Activated naive CD4-positive, alpha-beta T cell treated with anti-CD3 and anti-CD28 coated beads, Interleukin-2, amount 50 U/mL, for 16 hours (primary cell): ENCODE measurements at regions not wholly inside any gene's neighbourhood (a gene's known extent, or its start where the extent isn't known, plus 50 kb on each side); places are given as distances from the start of the nearest gene placed in this dataset.

ENCODE experiments used
- DNase-seq: peaks from one replicate; pipeline ENCODE4 v3.0.0-alpha.2; 2020

- no peak for DNase-seq
Observed at GRCh38 chr9:89697553-89697952, 92.7 kb downstream of the GADD45G start.

DNA sequence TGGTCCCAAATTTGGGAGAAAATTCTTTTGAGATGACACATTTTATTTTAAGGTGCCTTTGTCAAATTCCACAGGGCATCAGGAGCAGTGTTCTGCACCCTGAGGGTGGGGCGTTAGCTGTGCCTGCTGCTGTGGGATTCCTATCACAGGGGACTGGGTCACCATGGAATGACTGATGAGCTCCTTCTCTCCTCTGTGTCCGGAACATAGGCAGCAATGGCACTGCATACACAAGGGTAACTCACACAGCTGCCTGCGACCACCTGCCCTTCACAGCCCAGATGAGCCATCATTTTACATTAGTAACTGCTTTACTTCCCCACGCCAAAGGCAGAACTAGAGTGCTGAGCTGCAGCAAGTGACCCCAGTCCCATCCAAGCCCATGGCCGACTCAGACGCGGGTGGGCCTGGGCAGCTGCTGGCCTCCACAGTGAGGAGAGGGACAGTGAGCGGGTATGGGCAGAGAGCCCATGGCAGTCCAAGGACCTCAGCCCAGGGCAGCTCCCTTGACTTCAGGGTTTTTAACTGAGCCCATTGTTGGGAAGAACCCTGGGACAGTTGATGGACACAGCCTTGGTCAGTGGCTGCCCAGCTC lies 93.7 kb downstream of the GADD45G start:
- no peak for DNase-seq

- no peak for DNase-seq
Observed at GRCh38 chr9:89699646-89700045, 94.8 kb downstream of the GADD45G start.

DNA sequence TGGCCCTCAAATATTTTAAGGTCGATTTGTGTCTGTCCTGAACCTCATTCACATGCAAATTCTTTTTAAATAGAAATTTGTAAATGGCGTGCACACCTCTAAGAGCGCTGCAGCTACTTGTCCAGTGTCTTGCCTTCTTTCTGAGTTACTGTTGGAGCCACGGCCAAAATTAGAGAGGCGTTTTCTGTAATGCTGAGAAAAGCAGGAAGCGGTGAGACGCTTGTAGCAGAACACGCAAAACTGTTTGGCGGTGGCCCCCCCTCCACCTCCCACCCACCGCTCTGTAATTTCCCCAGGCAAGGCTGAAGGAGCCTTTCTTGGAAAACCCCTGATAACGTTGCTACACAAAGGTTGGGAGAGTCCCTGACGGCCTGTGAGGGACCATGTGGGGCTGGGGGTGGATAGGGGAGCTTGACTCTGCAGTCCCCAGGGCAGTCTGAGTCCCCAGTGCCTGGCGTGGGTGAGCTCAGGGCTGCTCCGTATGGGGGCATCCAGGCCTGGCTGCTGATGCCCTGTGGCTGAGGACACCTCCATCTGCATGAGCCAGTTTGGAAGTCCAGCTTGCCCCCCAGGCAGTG lies 96.5 kb downstream of the GADD45G start:
- peak; percentile 76 for DNase-seq

GRCh38 chr9:89702401-89702800 lies 97.6 kb downstream of the GADD45G start:
- no peak for DNase-seq

DNA sequence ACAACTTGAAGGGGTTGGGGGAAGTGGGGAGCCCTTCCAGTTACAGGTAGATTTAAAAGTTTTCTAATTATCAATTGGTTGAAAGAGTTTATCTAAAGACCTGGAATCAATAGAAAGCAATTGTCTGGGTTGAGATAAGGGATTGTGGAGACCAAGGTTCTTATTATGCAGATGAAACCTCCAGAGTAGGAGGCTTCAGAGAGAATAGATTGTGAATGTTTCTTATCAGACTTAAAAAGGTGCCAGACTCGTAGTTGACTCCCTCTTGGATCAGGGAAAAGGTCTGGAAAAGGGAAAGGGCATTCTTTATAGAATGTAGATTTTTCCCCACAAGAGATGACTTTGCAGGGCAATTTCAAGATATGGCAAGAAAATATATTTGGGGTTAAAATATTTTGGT lies 100.8 kb downstream of the GADD45G start:
- no peak for DNase-seq

GRCh38 chr9:89706086-89706485 lies 101.3 kb downstream of the GADD45G start:
- DNase-seq, result no peak

DNA sequence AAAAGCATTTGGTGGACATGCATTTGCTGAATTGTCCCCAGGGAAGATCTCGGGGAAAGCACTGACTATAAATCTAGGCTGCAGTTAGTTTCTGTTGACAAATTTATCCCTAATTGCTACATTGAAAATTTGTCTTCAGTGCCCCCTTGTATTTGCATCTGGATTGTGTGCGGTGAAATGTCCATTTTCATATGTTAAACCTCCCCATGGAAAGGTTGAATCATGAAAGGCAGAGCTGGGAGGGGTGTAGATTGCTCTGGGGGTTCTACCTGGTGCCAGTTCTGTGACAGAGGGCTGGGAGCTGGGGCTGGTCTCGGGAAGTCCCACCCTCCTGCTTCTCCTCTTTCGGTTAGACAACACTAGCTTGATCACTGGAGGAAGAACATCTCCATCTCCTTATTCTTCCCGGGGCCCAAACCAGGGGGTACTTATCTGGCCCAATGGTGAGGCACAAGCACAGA lies 101.9 kb downstream of the GADD45G start:
- no peak for DNase-seq

DNA sequence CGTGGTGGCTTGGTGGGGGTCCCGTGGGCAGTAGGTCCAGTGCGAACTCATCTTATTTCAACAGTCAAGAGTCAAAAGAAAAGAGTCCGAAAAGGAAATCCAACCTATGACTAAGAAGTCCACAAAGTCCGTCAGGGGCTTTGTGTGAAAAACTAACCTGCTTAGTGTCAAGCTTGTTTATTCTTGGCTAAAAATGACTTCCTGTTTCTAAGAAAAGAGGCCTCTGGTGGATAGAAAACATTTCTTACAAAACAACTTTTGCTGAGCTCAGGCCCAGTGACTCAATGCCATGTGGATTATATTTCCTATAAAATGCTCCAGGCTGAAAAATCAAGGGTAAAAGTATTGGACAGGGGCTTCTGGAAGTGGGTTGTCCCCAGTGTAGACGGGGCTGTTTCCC lies 105.9 kb downstream of the GADD45G start:
- DNase-seq, result no peak

DNA sequence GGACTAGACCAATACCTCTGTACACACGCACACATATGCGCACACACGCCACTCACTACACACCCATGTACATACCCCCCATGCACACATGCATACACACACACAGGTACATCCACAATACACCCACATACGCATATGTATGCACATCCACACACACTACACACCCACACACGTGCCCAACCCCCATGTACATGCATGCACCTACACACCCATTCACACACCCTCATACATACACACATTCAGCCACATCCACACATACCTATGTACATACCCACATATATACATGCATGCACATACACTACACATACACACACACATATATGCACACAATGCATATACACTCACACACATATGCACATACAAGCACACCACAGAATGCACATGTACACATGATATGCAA lies 107.1 kb downstream of the GADD45G start:
- no peak for DNase-seq

DNA sequence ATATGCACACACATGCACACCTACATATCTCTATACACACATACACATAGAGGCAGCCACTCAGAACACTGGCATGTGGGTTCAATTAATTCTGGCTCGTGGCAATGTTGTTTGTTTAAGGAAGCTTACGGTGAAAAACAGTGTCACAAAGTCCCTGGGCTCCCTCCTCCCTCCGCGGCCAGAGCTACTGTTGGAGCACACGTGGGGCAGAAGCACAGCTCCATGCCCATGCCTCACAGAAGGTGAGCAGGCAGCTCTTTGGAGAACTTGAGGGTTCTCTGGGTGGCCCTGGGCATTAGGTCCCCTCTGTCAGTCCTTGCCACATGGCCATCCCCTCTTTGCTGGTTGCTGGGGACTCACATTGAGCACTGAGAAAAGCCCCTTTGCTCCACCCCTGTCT lies 107.5 kb downstream of the GADD45G start:
- DNase-seq, result no peak

DNA sequence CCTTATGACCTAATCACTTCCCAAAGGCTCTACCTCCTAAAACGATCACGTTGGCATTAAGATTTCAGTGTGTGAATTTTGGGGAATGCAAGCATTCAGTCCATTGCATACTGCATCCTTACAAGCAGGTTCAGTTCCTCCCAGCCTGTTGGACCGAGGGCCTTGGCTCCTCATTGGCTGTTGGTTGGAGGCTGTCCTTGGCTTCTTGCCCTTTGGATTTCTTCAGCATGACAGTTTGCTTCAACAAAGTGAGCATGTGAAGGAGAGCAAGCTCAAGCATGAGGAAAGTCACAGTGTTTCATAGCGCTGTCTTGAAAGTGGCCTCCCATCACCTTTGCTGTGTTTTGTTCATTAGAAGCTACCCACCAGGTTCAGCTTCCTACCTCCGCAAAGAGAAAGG lies 109.5 kb downstream of the GADD45G start:
- no peak for DNase-seq

GRCh38 chr9:89715318-89715858 lies 110.6 kb downstream of the GADD45G start:
- no peak for DNase-seq

- no peak for DNase-seq
Observed at GRCh38 chr9:89715881-89716280, 111.1 kb downstream of the GADD45G start.

- DNase-seq, result no peak
Observed at GRCh38 chr9:89716559-89716958, 111.7 kb downstream of the GADD45G start.

DNA sequence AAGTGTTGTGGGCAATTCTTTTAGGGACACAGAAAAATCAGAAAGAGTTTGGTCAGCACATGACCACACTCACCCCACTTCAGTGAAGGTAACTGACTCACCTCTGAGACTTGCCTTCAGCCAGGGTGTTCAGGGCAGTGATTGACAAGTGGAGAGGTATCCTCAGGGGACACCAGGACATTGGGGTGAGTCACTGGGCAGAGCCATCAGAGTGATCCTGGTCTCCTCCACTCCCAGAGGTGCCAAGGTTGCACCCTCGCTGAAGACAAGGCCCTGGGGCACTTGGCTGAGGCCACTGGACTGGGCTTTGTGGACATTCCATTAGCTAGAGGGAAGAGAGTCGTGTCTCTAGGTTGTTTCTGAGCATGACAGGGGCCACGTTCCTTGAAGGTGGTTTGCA lies 113.4 kb downstream of the GADD45G start:
- DNase-seq, result no peak

DNA sequence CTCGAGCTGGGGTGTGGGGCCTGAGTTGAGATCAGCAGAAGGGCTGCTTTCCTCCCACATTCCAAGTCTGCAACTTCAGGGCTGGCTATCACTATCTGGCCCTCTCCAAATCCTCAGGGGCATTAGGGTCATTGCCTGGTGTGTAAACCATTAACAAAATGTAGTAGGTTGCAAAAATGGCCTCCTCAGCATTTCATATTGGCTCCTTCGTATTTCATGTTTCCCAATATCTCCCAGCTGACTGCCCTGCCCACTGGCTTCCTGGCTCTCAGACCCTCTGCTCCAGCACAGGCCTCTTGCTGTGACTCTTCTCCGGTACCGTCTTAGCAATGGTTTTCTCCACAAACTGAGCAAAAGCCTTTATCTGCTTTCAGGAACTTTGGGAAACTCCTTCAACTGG lies 113.8 kb downstream of the GADD45G start:
- no peak for DNase-seq

DNA sequence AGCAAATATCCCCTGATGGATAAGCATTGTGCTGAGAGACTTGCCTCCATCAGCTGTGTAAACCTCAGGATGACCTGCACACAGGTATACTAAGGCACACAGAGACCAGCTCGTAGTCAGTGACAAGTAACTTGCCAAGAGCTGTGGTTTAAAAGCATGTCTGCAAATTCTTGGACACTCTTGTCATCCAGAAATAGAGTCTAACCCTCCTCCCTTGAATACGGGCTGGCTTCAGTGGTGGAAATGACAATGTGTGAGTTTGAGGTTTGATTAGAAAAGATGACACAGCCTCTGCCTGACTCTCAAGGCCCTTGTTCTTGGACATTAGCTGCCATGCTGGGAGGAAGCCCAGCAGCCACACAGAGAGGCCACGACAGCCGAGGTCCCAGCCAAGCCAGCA lies 114.4 kb downstream of the GADD45G start:
- DNase-seq, result no peak

GRCh38 chr9:89720696-89721175 lies 115.9 kb downstream of the GADD45G start:
- DNase-seq, result no peak

DNA sequence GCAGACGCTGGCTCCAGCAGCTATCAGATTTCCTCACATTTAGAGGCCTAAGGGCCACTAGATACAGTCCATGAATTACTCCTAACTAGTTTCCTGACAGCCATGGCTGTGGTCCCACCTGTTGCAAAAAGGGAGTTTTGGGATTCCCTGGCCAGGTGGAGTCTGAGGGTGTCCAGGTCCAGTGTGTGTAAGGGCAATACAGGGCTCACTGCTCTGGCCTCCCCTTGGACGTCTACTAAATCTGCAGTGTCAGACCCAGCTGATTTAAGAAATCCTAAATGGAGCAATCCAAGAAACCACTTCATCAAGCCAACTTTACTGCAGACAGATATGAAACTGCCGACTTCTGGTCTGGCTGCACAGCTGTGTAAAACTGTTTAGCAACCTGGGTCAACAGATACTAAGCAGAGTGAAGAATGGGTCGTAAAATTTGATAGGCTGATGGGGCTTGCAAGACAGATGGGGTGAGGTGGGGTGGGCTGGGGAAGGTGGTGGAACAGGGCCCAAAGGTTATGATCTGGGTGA lies 116.4 kb downstream of the GADD45G start:
- no peak for DNase-seq

DNA sequence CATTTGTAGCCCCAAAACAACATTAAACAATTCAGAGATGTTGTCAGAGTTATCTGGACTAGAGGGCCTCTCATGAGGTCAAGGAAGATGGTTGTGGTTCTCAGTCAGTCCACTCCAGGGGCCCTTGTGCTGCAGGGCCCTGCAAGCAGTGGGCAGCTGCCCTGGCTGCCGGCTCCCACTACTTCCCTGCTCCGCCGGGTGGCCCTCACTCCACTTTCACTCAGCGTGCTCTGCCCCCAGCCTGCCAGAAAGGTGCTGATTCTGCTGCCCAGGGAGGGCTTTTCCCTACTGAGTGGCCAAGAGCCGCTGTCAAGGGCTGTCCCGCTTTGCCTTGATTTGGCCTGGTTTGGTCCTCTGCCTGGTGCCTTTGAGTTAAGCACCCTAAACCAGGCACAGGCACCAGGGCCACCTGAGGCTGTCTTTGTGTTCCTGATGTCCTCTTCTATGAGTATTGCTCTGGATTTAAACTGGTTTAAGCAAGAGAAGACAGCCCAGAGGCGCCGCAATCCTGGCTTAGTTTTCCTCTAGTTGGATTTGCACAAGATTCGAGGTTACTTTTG lies 117.2 kb downstream of the GADD45G start:
- no peak for DNase-seq

DNA sequence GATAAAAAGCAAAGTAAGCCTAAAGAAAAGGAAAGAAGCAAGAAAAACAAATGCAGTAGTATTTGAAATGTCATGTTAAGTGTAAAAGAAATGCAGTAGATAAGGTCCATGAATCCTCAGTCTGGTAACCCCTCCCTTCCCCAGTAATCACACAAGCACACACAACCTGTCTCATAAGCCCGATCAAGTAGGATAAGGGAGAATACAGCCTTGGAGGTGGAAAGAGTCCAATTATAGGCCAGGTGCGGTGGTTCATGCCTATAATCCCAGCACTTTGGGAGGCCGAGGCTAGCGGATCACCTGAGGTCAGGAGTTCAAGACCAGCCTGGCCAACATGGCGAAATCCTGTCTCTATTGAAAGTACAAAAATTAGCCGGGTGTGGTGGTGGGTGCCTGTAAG lies 117.9 kb downstream of the GADD45G start:
- no peak for DNase-seq

DNA sequence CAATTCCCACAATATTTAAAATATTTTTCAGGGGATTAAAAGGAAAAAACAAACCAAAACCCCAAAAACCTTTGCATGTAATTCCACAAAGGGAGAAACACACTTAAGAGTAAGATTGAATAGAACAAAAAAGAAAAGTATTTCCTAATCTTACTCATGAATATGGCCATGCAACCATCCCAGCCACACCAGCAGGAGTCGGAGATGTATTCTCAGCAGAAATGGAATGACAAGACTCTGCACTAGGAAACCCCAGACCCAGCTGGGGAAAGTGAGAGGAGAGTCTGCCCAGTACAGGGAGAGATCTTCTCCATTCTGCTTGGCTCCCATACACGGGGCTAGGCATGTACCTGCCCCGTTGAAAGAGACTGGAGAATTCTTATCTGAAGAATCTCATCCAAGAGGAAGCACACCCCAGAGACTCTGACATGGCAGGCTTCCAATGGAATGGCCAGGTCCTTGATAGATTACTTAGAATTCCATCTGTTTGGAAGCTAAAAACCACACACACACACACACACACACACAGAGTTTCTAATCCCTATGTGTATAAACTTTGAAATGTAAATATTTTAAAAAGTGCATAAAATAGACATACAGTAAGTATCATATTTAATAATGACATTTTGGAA lies 118.8 kb downstream of the GADD45G start:
- no peak for DNase-seq

GRCh38 chr9:89724659-89725058 lies 119.8 kb downstream of the GADD45G start:
- DNase-seq, result no peak
